Caco-2 (cell line): ENCODE measurements at regions not wholly inside any gene's neighbourhood (a gene's known extent, or its start where the extent isn't known, plus 50 kb on each side); places are given as distances from the start of the nearest gene placed in this dataset.

Source experiments
- BruUV-seq: library from RNA; stranded (reverse); fragments of 400-500 nt; replicated peaks from 2 replicates; lab custom pipeline; 2021; lab: Mats Ljungman, UMichigan
- CTCF ChIA-PET: fragments of 300-600 bp; sonication (Branson Sonifier 250); formaldehyde crosslinking; loops from one replicate; lab custom pipeline; 2022; ENCODE audit warnings: antibody characterized with exemption; lab: Charles Lee
- POLR2A ChIA-PET: fragments of 300-600 bp; sonication (Branson Sonifier 250); formaldehyde crosslinking; loops from one replicate; lab custom pipeline; 2022; ENCODE audit warnings: antibody characterized with exemption; lab: Charles Lee
- DNase-seq, 2 experiments: peaks; one replicate each; pipeline versions ENCODE4 v3.0.0 to v3.0.0-alpha.2; 2020 to 2022
- H3K27me3 ChIP-seq: replicated peaks from 2 replicates; pipeline ENCODE4 v1.6.0; 2011; ENCODE audit warnings: low read length; ENCODE audit not compliant: control insufficient read depth, insufficient read depth
- H3K36me3 ChIP-seq: 2 replicates; pipeline ENCODE4 v1.5.1; 2011; ENCODE audit warnings: low read length; ENCODE audit not compliant: control insufficient read depth, insufficient read depth
- H3K4me1 ChIP-seq: fragments of 250-450 bp; sonication (Bioruptor Pico); 2 replicates; pipeline ENCODE4 v1.5.1; 2020; ENCODE audit warnings: mild to moderate bottlenecking
- H3K4me3 ChIP-seq: 2 replicates; pipeline ENCODE4 v1.5.1; 2011; ENCODE audit warnings: low read depth, mild to moderate bottlenecking, control low read depth, low read length
- H3K9me3 ChIP-seq: fragments of 250-450 bp; sonication (Bioruptor Pico); 2 replicates; pipeline ENCODE4 v1.5.1; 2020; ENCODE audit warnings: mild to moderate bottlenecking, moderate library complexity
- H3K27ac Mint-ChIP-seq: one replicate; pipeline ENCODE4 v1.8.0; 2022; ENCODE audit warnings: mixed read lengths; ENCODE audit not compliant: unreplicated experiment
- H3K27me3 Mint-ChIP-seq: one replicate; pipeline ENCODE4 v1.8.0; 2022; ENCODE audit warnings: mixed read lengths; ENCODE audit not compliant: insufficient read depth, unreplicated experiment
- H3K36me3 Mint-ChIP-seq: one replicate; pipeline ENCODE4 v1.8.0; 2022; ENCODE audit warnings: mild to moderate bottlenecking, mixed read lengths; ENCODE audit not compliant: insufficient read depth, unreplicated experiment
- H3K4me1 Mint-ChIP-seq: one replicate; pipeline ENCODE4 v1.8.0; 2022; ENCODE audit warnings: low read depth, mixed read lengths; ENCODE audit not compliant: unreplicated experiment
- H3K4me3 Mint-ChIP-seq: one replicate; pipeline ENCODE4 v1.8.0; 2022; ENCODE audit warnings: mild to moderate bottlenecking, moderate library complexity, mixed read lengths; ENCODE audit not compliant: unreplicated experiment
- H3K9me3 Mint-ChIP-seq: one replicate; pipeline ENCODE4 v1.8.0; 2022; ENCODE audit warnings: mixed read lengths; ENCODE audit not compliant: unreplicated experiment
- intact Hi-C: fragments of 100-400 bp; cut with micrococcal nuclease; formaldehyde crosslinking; loops from one replicate; pipeline ENCODE4 v1.10.0; 2022; ENCODE audit not compliant: unreplicated experiment
- TF ChIP-seq, protein P1 (sequence below), 2 experiments: fragments of 200-600 bp in 1 of 2; IDR thresholded peaks; 1 replicate in 1 of 2; 2 replicates in 1 of 2; pipeline versions ENCODE4 v1.5.1 to v1.8.0; 2011 to 2022; ENCODE audit warnings: antibody characterized with exemption in 1 of 2, control low read depth in 1 of 2, inconsistent platforms in 1 of 2, low read depth in 1 of 2, low read length in 1 of 2, mild to moderate bottlenecking in 1 of 2, moderate library complexity in 1 of 2; ENCODE audit not compliant: insufficient read depth in 1 of 2, severe bottlenecking in 1 of 2, unreplicated experiment in 1 of 2

DNA sequence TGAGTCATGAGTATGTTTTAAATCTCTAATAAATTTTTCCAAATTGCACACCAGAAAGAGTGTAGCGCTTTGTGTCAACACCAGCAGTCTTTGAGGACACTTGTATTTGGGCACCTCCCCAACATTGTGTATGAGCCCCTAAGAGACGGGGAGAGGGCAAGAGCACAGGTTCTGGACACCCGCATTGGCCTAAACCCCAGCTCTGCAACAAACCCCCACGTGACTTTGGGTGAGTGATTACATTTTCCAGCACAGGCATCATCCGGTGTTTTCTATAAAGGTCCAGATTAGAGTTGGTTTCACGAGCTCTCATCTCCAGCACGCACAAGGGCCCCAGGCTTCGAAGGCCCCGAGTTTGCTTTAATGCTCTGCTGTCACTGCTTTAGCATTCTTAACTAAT, 66.3 kb upstream of the SLC45A1 start:
- POLR2A ChIA-PET, result no interaction called here

DNA sequence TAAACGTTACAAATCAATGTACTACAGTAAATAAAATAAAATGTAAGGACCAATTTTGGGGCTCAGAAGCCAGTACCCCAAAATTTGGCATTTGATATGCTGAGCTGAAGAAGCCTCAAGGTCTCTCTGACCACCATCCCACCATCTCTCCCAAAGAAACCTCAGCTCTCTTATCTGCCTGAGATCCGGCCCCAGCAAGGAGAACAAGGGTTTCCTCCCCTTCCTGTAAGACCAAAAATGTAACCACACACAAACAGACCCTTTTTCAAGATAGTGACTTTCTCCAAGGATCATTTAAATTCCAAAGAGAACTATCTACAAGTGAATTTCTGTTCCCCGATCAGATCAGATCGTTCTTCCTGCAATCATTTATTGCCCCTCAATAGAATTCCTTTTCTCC, 68.1 kb upstream of the SLC45A1 start:
- H3K4me3 Mint-ChIP-seq, result no peak overlapping the region
- H3K9me3 ChIP-seq, result no peaks in the 10 kb centered on the region
- intact Hi-C loops, result no loop called here
- H3K4me1 Mint-ChIP-seq, result peaks cover 7% of the 10 kb centered on the region
- H3K27ac Mint-ChIP-seq, result no peak overlapping the region
- H3K9me3 Mint-ChIP-seq, result no peaks in the 10 kb centered on the region
- no peaks in the 10 kb centered on the region for H3K27me3 Mint-ChIP-seq
- no peak overlapping the region for H3K4me3 ChIP-seq
- no TSS peak for BruUV-seq
- peaks cover 4% of the 10 kb centered on the region for H3K36me3 Mint-ChIP-seq
- POLR2A ChIA-PET, result no interaction called here
- CTCF ChIA-PET, result no interaction called here
- peaks cover 10% of the 10 kb centered on the region; the same call in 1 of the 2 replicates for H3K4me1 ChIP-seq
- no peaks in the 10 kb centered on the region for H3K27me3 ChIP-seq
- TF ChIP-seq, protein P1, sequence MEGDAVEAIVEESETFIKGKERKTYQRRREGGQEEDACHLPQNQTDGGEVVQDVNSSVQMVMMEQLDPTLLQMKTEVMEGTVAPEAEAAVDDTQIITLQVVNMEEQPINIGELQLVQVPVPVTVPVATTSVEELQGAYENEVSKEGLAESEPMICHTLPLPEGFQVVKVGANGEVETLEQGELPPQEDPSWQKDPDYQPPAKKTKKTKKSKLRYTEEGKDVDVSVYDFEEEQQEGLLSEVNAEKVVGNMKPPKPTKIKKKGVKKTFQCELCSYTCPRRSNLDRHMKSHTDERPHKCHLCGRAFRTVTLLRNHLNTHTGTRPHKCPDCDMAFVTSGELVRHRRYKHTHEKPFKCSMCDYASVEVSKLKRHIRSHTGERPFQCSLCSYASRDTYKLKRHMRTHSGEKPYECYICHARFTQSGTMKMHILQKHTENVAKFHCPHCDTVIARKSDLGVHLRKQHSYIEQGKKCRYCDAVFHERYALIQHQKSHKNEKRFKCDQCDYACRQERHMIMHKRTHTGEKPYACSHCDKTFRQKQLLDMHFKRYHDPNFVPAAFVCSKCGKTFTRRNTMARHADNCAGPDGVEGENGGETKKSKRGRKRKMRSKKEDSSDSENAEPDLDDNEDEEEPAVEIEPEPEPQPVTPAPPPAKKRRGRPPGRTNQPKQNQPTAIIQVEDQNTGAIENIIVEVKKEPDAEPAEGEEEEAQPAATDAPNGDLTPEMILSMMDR (IDR thresholded peaks at IDR 0.05; ENCODE audit: insufficient read depth in 1 of 2, low read depth in 1 of 2, low read length in 1 of 2, severe bottlenecking in 1 of 2, unreplicated experiment in 1 of 2), result no peak
- H3K36me3 ChIP-seq, result no peaks in the 10 kb centered on the region
- no peak for DNase-seq

More for the DNA sequence above, 66.3 kb upstream of the SLC45A1 start:
- Histone ChIP-seq H3K9me3 (no peaks in the 10 kb centered on the region), H3K4me3 (no peak overlapping the region), H3K36me3 (no peaks in the 10 kb centered on the region), H3K27me3 (no peaks in the 10 kb centered on the region), H3K4me1 (peaks cover 10% of the 10 kb centered on the region; the same call in 1 of the 2 replicates)
- H3K27ac Mint-ChIP-seq, result no peak overlapping the region
- TF ChIP-seq, protein P1 (IDR thresholded peaks at IDR 0.05; ENCODE audit: insufficient read depth in 1 of 2, low read depth in 1 of 2, low read length in 1 of 2, severe bottlenecking in 1 of 2, unreplicated experiment in 1 of 2), result no peak
- H3K4me1 Mint-ChIP-seq, result peaks cover 7% of the 10 kb centered on the region
- H3K36me3 Mint-ChIP-seq, result peaks cover 4% of the 10 kb centered on the region
- no TSS peak for BruUV-seq
- H3K4me3 Mint-ChIP-seq, result no peak overlapping the region
- CTCF ChIA-PET, result no interaction called here
- H3K9me3 Mint-ChIP-seq, result no peaks in the 10 kb centered on the region
- intact Hi-C loops, result no loop called here
- no peaks in the 10 kb centered on the region for H3K27me3 Mint-ChIP-seq
- DNase-seq, result no peak

DNA sequence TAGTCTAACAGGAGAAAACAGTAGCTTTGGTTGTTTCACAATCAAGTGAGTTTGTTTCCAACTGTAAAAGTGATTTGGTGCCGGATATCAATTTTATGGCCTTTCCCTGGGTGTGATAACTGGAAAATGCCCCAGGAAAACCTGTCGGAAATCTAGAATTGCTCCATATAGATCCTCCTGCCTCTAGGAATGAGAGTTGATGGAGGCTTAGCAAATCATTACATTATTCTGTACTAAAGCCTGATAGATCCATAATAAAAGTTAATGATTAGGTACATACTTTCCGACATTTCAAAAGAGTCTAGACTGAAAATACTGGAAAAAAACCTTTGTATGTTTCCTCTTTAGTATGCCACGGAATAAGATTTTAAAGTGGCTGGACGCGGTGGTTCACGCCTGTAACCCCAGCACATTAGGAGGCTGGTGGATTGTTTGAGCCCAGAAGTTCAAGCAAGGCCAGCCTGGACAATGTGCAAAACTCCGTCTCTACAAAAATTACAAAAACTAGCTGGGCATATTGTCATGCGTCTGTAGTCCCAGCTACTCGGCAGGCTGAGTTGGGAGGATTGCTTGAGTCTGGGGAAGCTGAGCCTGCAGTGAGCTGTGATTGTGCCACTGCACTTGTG, 70.0 kb upstream of the SLC45A1 start:
- Mint-ChIP-seq H3K27me3 (no peaks in the 10 kb centered on the region), H3K27ac (no peak overlapping the region), H3K36me3 (peaks cover 4% of the 10 kb centered on the region), H3K4me3 (no peak overlapping the region), H3K9me3 (no peaks in the 10 kb centered on the region), H3K4me1 (peaks cover 7% of the 10 kb centered on the region)
- CTCF ChIA-PET, result interaction anchor here (0.6 to 1.0 kb wide), 5 partner anchors 9 to 813 kb away, joined by 3 to 11 read pairs (median 4); no protein-coding TSS in a partner anchor
- DNase-seq, result no peak
- peaks cover 10% of the 10 kb centered on the region; the same call in 1 of the 2 replicates for H3K4me1 ChIP-seq
- no TSS peak for BruUV-seq
- no peak overlapping the region for H3K4me3 ChIP-seq
- no peaks in the 10 kb centered on the region for H3K9me3 ChIP-seq
- H3K36me3 ChIP-seq, result no peaks in the 10 kb centered on the region
- no peaks in the 10 kb centered on the region for H3K27me3 ChIP-seq
- TF ChIP-seq, protein P1 (IDR thresholded peaks at IDR 0.05; ENCODE audit: insufficient read depth in 1 of 2, low read depth in 1 of 2, low read length in 1 of 2, severe bottlenecking in 1 of 2, unreplicated experiment in 1 of 2), result no peak
- POLR2A ChIA-PET, result no interaction called here
- intact Hi-C loops, result no loop called here
